ENCODE measurements at regions not wholly inside any gene's neighbourhood (a gene's known extent, or its start where the extent isn't known, plus 50 kb on each side); places are given as distances from the start of the nearest gene placed in this dataset.
"Not testable (repeated sequence)": the region's sequence is repeated elsewhere in the genome, so short reads cannot be mapped to it uniquely, and the experiment has no call there.

GRCh38 chr2:175804122-175804521 is 197.9 kb downstream of the LNPK start:
- H3K4me3 Mint-ChIP-seq = no peak overlapping the region
- ChIA-PET CTCF (no interaction called here), POLR2A (no interaction called here)
- DNase-seq = no peak
- H3K9me3 Mint-ChIP-seq (ENCODE audit: insufficient read depth) = no peaks in the 10 kb centered on the region
- peaks cover 3% of the 10 kb centered on the region for H3K27me3 Mint-ChIP-seq (ENCODE audit: low read depth)
- no peak for ATAC-seq
- no peaks in the 10 kb centered on the region for H3K4me1 Mint-ChIP-seq (ENCODE audit: low read depth)
- H3K36me3 Mint-ChIP-seq (ENCODE audit: low read depth) = no peaks in the 10 kb centered on the region
- H3K27ac Mint-ChIP-seq = no peak overlapping the region

GRCh38 chr2:175796422-175796821 is 205.6 kb downstream of the LNPK start:
- H3K4me3 Mint-ChIP-seq; DNase-seq; H3K4me1 Mint-ChIP-seq (ENCODE audit: low read depth); H3K27ac Mint-ChIP-seq; ATAC-seq; CTCF ChIA-PET; H3K27me3 Mint-ChIP-seq (ENCODE audit: low read depth); H3K36me3 Mint-ChIP-seq (ENCODE audit: low read depth); POLR2A ChIA-PET: not testable (repeated sequence)
- H3K9me3 Mint-ChIP-seq (ENCODE audit: insufficient read depth) = peaks cover 12% of the 10 kb centered on the region

GRCh38 chr2:175793648-175794047 is 208.4 kb downstream of the LNPK start:
- Mint-ChIP-seq H3K4me1 (ENCODE audit: low read depth) (no peaks in the 10 kb centered on the region), H3K9me3 (ENCODE audit: insufficient read depth) (peaks cover 12% of the 10 kb centered on the region), H3K27ac (no peak overlapping the region), H3K27me3 (ENCODE audit: low read depth) (no peaks in the 10 kb centered on the region), H3K4me3 (no peak overlapping the region), H3K36me3 (ENCODE audit: low read depth) (no peaks in the 10 kb centered on the region)
- ATAC-seq = no peak
- CTCF ChIA-PET = no interaction called here
- POLR2A ChIA-PET = no interaction called here
- no peak for DNase-seq

- POLR2A ChIA-PET = no interaction called here
- CTCF ChIA-PET = no interaction called here
- DNase-seq (no peak), ATAC-seq (no peak)
- H3K36me3 Mint-ChIP-seq (ENCODE audit: low read depth) = no peaks in the 10 kb centered on the region
- no peak overlapping the region for H3K4me3 Mint-ChIP-seq
- H3K4me1 Mint-ChIP-seq (ENCODE audit: low read depth) = no peaks in the 10 kb centered on the region
- peaks cover 12% of the 10 kb centered on the region for H3K9me3 Mint-ChIP-seq (ENCODE audit: insufficient read depth)
- H3K27ac Mint-ChIP-seq = no peak overlapping the region
- H3K27me3 Mint-ChIP-seq (ENCODE audit: low read depth) = no peaks in the 10 kb centered on the region
Measured at GRCh38 chr2:175792881-175793280, 209.2 kb downstream of the LNPK start.

GRCh38 chr2:175792199-175792598 is 209.9 kb downstream of the LNPK start:
- ChIA-PET POLR2A (no interaction called here), CTCF (no interaction called here)
- Mint-ChIP-seq H3K36me3 (ENCODE audit: low read depth) (no peaks in the 10 kb centered on the region), H3K27ac (no peak overlapping the region), H3K27me3 (ENCODE audit: low read depth) (peaks cover under 1% of the 10 kb centered on the region), H3K9me3 (ENCODE audit: insufficient read depth) (peaks cover 10% of the 10 kb centered on the region), H3K4me1 (ENCODE audit: low read depth) (no peaks in the 10 kb centered on the region), H3K4me3 (no peak overlapping the region)
- DNase-seq = no peak
- ATAC-seq = no peak

- CTCF ChIA-PET = no interaction called here
- DNase-seq = no peak
- POLR2A ChIA-PET = no interaction called here
- H3K36me3 Mint-ChIP-seq (ENCODE audit: low read depth) = no peaks in the 10 kb centered on the region
- ATAC-seq = no peak
- peaks cover 1% of the 10 kb centered on the region for H3K27me3 Mint-ChIP-seq (ENCODE audit: low read depth)
- no peak overlapping the region for H3K27ac Mint-ChIP-seq
- no peak overlapping the region for H3K4me3 Mint-ChIP-seq
- H3K9me3 Mint-ChIP-seq (ENCODE audit: insufficient read depth) = no peaks in the 10 kb centered on the region
- H3K4me1 Mint-ChIP-seq (ENCODE audit: low read depth) = no peaks in the 10 kb centered on the region
Measured at GRCh38 chr2:175786471-175787124, 215.5 kb downstream of the LNPK start.

- ATAC-seq; DNase-seq; H3K4me3 Mint-ChIP-seq; H3K27ac Mint-ChIP-seq; CTCF ChIA-PET; POLR2A ChIA-PET; H3K4me1 Mint-ChIP-seq (ENCODE audit: low read depth); H3K27me3 Mint-ChIP-seq (ENCODE audit: low read depth); H3K36me3 Mint-ChIP-seq (ENCODE audit: low read depth); H3K9me3 Mint-ChIP-seq (ENCODE audit: insufficient read depth): not testable (repeated sequence)
Measured at GRCh38 chr2:175777337-175777736, 224.7 kb downstream of the LNPK start.

GRCh38 chr2:175769200-175769599 is 232.9 kb downstream of the LNPK start:
- no peaks in the 10 kb centered on the region for H3K4me1 Mint-ChIP-seq (ENCODE audit: low read depth)
- DNase-seq = no peak
- no peaks in the 10 kb centered on the region for H3K36me3 Mint-ChIP-seq (ENCODE audit: low read depth)
- POLR2A ChIA-PET = no interaction called here
- CTCF ChIA-PET = no interaction called here
- ATAC-seq = no peak
- no peak overlapping the region for H3K4me3 Mint-ChIP-seq
- no peaks in the 10 kb centered on the region for H3K27me3 Mint-ChIP-seq (ENCODE audit: low read depth)
- H3K27ac Mint-ChIP-seq = no peak overlapping the region
- H3K9me3 Mint-ChIP-seq (ENCODE audit: insufficient read depth) = no peaks in the 10 kb centered on the region

GRCh38 chr2:175766880-175767279 is 235.2 kb downstream of the LNPK start:
- H3K4me3 Mint-ChIP-seq = no peak overlapping the region
- no peaks in the 10 kb centered on the region for H3K36me3 Mint-ChIP-seq (ENCODE audit: low read depth)
- ATAC-seq (no peak), DNase-seq (no peak)
- no peaks in the 10 kb centered on the region for H3K9me3 Mint-ChIP-seq (ENCODE audit: insufficient read depth)
- H3K27ac Mint-ChIP-seq = no peak overlapping the region
- ChIA-PET CTCF (interaction anchor here (0.6 kb wide), 1 partner anchor 484 kb away, joined by 3 read pairs; no protein-coding TSS in a partner anchor), POLR2A (no interaction called here)
- H3K27me3 Mint-ChIP-seq (ENCODE audit: low read depth) = no peaks in the 10 kb centered on the region
- H3K4me1 Mint-ChIP-seq (ENCODE audit: low read depth) = no peaks in the 10 kb centered on the region

GRCh38 chr2:175755656-175756386 is 246.2 kb downstream of the LNPK start:
- POLR2A ChIA-PET = no interaction called here
- Mint-ChIP-seq H3K27ac (no peak overlapping the region), H3K9me3 (ENCODE audit: insufficient read depth) (no peaks in the 10 kb centered on the region), H3K27me3 (ENCODE audit: low read depth) (peaks cover 4% of the 10 kb centered on the region), H3K4me1 (ENCODE audit: low read depth) (no peaks in the 10 kb centered on the region), H3K36me3 (ENCODE audit: low read depth) (no peaks in the 10 kb centered on the region), H3K4me3 (no peak overlapping the region)
- no peak for ATAC-seq
- no peak for DNase-seq
- CTCF ChIA-PET = no interaction called here

GRCh38 chr2:175755169-175755568 is 246.9 kb downstream of the LNPK start:
- DNase-seq (no peak), ATAC-seq (no peak)
- no peaks in the 10 kb centered on the region for H3K9me3 Mint-ChIP-seq (ENCODE audit: insufficient read depth)
- POLR2A ChIA-PET = no interaction called here
- no peaks in the 10 kb centered on the region for H3K36me3 Mint-ChIP-seq (ENCODE audit: low read depth)
- H3K27me3 Mint-ChIP-seq (ENCODE audit: low read depth) = peaks cover 4% of the 10 kb centered on the region
- H3K27ac Mint-ChIP-seq = no peak overlapping the region
- no peak overlapping the region for H3K4me3 Mint-ChIP-seq
- no peaks in the 10 kb centered on the region for H3K4me1 Mint-ChIP-seq (ENCODE audit: low read depth)
- CTCF ChIA-PET = no interaction called here

- Mint-ChIP-seq H3K27ac (no peak overlapping the region), H3K4me3 (no peak overlapping the region), H3K4me1 (ENCODE audit: low read depth) (no peaks in the 10 kb centered on the region), H3K27me3 (ENCODE audit: low read depth) (peaks cover 4% of the 10 kb centered on the region), H3K36me3 (ENCODE audit: low read depth) (no peaks in the 10 kb centered on the region), H3K9me3 (ENCODE audit: insufficient read depth) (no peaks in the 10 kb centered on the region)
- CTCF ChIA-PET = no interaction called here
- ATAC-seq (no peak), DNase-seq (no peak)
- POLR2A ChIA-PET = no interaction called here
Measured at GRCh38 chr2:175750195-175750594, 251.9 kb downstream of the LNPK start.

GRCh38 chr2:175745911-175746310 is 256.2 kb downstream of the LNPK start:
- Mint-ChIP-seq H3K27me3 (ENCODE audit: low read depth) (no peaks in the 10 kb centered on the region), H3K27ac (no peak overlapping the region), H3K4me1 (ENCODE audit: low read depth) (no peaks in the 10 kb centered on the region), H3K4me3 (no peak overlapping the region), H3K36me3 (ENCODE audit: low read depth) (no peaks in the 10 kb centered on the region), H3K9me3 (ENCODE audit: insufficient read depth) (no peaks in the 10 kb centered on the region)
- ATAC-seq (no peak), DNase-seq (no peak)
- POLR2A ChIA-PET = no interaction called here
- CTCF ChIA-PET = no interaction called here

All from activated CD8-positive, alpha-beta T cell treated with anti-CD3 and anti-CD28 coated beads, Interleukin-2, amount 10 ng/mL, durations not matched to agents 7 days and 5 days (primary cell).